Anterior cingulate cortex (tissue), 58 donors: ENCODE measurements at regions not wholly inside any gene's neighbourhood (a gene's known extent, or its start where the extent isn't known, plus 50 kb on each side); places are given as distances from the start of the nearest gene placed in this dataset.
"Not testable (repeated sequence)": the region's sequence is repeated elsewhere in the genome, so short reads cannot be mapped to it uniquely, and the experiment has no call there.

Source experiments
- DNase-seq, 58 donors: peaks; one replicate each; lab custom pipeline; 2025; lab: John Stamatoyannopoulos, UW

DNA sequence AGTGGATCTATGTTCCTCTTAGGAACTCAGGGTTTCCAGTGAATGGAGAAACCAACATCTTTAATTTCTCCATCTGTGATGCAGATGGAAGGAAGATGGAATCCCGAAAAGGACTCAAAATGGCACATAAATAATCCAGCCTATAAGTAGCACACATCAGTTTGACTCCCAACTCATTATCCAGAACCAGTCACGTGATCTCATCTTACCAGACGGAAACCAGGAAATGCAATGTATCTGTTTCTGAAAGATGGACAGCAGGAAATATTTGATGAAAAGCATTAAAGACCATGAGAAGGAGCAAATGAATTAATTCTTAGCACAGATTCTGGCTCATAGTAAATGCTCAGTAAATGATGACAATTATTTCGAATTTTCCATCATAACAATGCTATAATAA is 443.1 kb upstream of the FMR1 start:
- DNase-seq = no peak

DNA sequence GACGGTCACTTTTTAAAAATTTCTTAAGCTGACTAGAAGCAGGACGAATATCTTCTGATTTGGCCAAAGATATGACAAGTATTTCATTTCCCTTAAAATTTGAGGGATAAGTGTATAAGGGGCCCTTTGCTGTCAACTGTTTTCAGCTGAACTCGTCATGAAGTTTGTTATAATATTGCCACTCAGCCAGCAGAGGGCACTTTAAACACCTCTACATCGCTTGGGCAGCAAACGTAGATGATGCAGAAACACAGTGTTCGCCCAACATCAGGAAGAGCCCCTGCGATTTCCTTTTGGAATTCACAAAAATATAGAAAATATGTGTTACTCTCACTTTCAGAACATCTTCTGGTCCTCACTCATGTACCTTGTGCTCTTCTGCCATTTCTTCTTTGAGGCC is 435.7 kb upstream of the FMR1 start:
- no peak for DNase-seq

DNA sequence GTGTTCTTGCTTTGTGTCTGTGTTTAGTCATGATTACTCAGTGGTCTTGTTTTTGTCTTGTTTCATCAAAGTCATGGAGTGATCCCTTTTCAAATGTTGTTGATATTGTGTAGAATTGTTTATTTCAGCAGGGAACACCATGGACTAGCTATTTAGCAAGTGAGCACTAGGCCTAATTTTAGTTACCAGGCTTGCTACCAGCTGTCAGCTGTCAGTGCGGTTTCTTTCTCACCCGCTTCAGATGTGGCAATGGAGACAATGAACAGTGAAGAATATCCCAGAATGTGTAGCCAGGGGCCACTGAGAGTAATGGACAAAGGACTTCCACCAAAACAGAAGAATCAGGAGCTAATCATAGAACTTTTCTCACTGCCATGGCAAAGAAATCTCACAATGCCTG is 432.8 kb upstream of the FMR1 start:
- peak in 1 of 58 donors; percentile 0 for DNase-seq

DNA sequence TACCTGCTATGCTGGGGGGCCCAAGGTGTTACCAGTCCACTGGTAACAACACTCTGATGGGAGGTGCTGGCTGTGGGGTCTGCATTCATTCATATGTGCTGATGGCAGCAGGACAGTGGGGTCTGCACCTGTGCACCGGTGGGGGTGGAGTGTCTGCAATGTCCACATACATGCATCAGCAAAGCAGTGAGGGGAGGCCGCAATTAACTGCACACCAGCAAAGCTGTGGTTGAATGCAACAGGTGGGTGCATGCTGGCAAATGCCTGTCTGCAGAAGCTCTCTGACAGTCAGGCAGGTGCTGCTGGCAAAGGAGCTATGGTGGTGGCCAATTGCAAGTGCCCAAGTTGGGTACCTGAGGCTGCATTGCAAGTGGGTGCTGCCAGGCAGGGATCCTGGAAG is 426.5 kb upstream of the FMR1 start:
- no peak for DNase-seq

DNA sequence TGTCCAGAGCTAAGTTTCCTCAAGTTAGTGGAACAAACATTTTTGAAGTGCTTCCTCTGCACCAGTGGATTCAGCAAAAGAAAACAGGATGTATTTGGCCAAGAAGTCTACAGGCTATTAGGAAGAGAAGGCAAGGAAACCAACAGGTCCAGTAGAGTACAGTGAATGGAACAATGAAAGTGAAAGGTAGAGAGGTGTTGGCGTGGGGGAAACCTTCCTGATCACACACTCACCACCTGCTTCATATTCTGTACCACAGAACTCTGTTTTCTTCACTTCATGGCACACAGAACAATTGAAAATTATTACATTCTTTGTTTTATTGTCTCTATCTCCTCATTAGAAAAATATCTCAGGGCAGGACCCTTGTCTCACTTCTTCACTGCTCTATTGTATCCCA is 417.4 kb upstream of the FMR1 start:
- DNase-seq = no peak

DNA sequence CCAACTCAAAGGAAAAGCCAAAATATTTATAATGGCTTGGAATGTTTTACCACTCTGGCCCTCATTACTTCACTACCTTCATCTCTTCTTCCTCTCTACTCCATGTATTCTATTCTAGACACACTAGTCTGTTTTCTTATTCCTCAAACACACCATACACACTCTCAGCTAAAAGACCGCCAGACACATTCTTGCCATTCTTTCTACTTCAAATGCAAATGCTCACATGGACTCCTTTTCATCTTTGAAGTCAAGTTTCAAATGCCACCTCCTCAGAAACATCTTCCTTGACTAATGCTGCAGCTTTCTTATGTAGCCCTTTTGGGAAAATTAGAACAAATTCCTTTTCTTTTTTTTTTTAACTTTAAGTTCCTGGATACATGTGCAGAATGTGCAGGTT is 412.9 kb upstream of the FMR1 start:
- DNase-seq = no peak

DNA sequence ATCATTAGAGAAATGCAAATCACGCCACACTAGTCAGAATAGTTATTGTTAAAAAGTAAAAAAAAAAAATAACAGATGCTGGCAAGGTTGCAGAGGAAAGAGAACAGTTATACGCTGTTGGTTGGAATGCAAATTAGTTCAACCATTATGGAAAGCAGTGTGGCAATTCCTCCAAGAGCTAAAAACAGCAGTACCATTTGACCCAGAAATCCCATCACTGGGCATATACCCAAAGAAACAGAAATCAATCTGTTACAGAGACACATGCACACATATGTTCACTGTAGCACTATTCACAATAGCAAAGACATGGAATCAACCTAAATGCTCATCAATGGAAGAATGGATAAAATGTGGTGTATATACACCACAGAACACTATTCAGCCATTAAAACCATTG is 388.7 kb upstream of the FMR1 start:
- DNase-seq = no peak

DNA sequence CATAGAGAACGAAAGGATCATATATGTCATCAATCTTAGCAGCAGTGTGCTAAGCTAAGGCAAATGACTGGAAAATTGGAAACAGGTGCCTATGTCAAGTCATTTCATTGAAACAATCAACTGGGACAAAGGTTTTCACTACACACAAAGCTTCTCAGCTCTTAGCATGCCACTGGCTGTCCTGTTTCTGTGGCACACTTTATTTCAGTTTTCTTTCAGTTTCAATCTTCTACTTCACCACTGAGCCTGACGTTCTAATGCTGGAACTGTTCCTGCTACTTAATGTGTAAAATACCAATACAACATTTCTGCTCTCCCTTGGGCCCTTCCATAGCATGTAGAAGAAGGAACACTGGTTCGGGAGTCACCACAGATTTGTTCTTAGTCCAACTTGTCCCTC is 378.3 kb upstream of the FMR1 start:
- no peak for DNase-seq

DNA sequence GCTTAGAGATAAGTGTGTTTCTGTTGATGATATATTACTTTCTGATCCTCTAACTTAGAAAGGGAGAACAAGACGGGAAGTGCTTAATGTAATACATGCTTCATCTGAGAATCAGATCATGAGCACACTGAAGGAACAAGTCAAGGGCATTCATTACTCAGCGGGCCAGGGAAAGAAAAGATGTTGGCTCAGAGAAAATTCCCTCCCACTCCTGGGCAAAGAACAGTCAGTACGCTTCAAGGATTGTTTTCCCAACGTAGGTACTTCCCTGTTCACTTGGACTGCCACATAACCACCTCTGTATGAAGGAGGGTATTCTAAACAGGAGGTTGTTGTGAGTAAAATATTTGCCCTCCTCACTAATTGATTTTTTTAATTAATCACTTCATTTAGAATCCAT is 374.5 kb upstream of the FMR1 start:
- no peak for DNase-seq

DNA sequence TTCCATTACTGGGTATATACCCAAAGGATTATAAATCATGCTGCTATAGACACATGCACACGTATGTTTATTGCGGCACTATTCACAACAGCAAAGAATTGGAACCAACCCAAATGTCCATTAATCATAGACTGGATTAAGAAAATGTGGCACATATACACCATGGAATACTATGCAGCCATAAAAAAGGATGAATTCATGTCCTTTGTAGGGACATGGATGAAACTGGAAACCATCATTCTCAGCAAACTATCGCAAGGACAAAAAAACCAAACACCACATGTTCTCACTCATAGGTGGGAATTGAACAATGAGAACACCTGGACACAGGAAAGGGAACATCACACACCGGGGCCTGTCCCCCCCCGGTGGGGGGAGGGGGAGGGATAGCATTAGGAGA is 363.7 kb upstream of the FMR1 start:
- not testable (repeated sequence) for DNase-seq

DNA sequence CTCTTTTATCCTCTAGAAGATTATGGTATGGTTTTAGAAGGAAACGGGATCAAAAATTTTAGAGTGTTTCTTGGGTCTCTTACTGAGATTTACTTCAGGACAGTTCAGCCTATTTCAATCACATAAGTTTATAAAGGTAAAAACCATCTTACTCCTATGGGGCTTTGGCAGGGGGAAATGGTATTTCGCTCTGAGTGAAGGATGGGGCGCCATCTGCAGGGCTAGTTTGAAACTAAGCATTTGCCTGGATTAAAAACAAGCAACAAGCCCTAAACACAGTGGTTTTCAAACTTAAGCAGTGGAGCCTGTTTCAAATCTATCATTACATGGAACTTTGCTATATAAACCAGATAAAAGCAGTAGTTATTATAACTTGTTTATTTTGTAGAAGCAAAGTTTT is 361.5 kb upstream of the FMR1 start:
- DNase-seq = peak in 6 of 58 donors; percentile 0 to 5 (median 2)

DNA sequence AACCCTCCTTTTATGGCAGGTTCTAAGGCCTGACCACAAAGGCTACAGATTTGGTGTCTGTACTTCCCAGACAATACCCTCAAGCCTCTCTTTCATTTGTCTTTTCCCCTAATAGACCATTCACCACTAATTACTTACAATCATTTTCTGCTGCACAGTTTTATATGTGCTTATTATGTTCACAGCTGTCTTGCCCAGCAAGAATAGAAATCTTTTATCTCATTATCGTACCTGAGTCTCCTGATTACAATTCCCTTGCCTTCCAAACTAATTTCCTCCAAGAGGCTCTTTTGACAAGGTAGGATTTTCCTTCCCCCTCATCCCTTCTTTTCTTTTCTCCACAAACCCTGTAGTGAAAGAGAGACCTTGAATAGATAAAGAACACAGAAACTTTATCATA is 352.5 kb upstream of the FMR1 start:
- DNase-seq = no peak

DNA sequence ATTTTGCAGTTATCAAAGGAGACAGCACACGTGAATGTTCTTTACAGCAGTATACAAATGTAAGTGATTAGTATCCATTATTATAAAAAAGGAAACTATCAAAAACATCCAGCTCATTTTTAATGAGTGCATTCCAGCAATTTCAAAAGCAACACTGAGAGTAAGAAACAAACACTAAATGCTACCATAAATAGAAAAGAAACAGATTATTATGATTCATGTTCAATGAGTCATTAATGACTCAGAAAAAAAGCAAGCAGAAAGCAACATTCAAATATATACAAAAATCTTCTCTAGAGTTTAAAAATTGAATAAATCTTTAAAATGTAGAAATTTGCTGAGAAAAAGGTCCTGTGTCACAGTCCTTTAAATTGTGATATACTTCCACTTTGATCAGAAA is 346.5 kb upstream of the FMR1 start:
- DNase-seq = no peak

DNA sequence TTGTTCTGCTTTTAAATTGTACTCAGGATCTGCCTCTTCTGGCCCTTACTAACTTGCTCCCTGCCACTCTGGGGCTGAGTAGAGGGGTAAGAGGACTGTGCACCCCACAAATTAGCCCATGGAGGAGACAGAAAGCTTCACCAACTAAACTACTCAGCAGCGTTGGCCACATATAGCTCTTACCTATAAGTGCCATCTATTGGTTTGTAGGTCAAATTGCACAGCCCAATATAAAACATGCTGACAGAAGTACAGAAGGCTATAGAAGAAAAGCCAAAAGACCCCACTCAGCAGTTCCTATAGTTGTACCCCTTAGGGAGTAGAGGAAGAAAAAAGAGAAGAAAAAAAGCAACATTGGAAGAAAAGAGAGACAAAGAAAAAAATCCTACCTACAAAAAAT is 341.2 kb upstream of the FMR1 start:
- no peak for DNase-seq

DNA sequence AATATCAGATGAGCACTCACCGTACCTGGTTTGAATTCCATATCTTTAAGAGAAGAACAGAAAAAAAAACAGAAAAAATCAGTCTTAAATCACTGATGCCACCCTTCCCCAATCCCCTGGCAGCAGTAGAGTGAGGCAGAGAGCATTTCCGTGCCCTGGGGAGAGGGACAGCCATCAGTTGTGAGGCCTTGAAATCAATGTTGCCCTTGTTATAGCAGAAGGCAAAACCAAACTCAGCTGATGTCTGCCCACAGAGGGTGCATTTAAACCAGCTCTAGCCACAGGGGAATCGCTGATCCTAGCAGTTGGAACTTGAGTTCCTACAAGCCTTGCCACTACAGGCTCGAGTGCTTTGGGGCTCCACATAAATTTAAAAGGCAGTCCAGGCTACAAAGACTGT is 338.5 kb upstream of the FMR1 start:
- no peak for DNase-seq

DNA sequence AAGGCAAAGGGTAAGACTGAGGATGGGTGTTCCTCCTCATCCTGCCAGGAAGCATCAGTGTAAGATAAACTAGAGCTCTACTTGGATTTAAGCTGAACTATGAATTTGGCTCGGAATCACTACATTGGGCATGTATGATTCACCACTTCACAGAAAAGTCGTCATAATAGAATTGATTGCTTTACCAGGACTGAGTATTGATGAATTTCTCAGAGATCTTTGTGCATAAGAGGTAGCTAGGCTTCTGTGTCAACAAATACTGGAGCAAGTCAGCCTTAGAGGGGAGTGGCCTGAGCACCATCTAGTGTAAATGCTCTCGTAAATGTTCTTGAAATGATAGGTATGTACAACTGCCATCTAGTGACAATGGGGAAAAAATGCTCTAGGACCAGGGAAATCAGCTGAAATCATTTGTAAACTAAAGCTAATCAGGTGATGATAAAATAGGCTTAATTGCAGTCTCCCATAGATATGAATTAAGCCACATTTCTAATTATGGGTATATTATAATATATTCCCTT is 309.5 kb upstream of the FMR1 start:
- peak in 1 of 58 donors; percentile 0 for DNase-seq

DNA sequence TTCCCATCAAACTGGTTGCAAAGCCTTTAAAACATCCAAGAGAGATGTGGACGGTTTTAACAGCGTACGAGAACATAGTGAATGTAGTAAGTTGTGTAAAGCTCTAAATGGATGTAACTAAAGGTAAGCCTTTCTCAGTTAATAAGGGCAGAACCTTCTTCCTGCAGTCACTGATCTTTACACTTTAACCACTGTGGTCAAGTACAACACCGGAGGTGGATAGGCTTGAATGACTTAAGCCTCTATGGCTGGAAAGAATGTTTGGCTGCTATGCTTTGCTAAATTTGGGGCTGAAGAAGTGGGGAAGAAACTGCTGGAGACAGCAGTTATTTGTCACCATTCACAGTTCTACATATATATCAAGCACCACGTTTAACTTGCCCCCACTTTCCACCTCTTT is 285.1 kb upstream of the FMR1 start:
- no peak for DNase-seq

DNA sequence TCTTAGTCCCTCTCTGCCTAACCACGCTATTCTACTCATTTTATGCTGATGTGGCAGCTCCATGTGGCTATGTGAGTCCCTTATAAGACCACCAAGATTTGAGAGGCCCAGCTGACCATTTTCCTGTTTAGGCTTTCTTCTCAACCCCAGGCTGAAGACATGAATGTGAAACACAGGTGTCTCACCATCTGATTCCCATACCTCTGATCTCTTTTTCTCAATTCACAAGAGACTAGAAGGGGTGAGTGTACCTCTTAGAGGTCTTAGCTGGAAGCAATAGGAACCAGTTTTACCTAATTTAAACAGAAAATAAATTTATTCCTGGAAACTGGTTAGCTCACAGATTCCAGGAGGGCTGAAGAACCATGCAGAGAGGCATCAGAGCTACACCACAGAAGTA is 276.5 kb upstream of the FMR1 start:
- DNase-seq = no peak

DNA sequence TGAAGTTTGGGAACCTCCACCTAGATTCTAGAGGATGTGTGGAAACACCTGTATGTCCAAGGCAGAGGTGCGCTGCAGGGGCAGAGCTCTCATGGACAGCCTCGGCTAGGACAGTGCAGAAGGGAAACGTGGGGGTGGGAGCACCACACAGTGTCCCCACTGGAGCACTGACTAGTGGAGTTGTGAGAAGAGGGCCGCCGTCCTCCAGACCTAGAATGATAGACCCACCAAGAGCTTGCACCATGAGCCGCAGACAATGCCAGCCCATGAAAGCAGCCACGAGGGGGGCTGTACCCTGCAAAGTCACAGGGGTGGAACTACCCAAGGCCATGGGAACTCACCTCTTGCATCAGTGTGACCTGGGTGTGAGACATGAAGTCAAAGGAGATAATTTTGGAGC is 274.5 kb upstream of the FMR1 start:
- no peak for DNase-seq

DNA sequence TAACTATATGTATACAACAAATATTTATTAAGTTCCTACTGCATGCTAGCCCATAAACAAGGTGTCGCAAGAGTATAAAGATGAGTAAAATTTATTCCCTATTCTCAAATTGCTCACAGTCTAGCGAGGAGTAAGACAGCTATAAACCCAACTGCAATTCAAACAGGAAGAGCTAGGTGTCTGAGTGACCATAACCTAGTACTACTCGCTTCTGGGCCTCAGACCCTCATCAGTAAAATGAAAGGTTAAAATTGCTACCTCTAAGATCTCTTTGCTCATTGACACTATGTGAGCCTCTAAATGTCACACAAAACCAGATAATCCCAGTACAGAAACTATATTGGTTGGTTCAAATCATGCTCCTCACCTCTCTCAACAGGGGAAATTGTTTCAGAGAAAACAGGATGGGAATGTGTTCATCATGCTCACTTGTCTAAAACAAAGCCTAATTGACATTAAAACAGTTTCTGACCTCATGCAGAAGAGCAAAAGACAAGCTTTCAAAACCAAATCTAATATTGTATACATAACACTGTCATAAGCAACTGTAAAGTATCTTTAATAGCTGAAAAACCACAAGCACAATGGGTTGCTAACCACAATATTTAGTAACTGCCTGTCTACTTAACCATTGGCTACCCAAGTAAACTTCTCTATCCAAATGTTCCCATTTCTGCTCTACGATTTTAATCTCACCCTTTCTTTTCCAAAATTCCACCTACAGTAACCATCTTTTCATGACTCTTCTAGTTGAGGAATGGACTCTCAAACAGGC is 264.6 kb upstream of the FMR1 start:
- no peak for DNase-seq

DNA sequence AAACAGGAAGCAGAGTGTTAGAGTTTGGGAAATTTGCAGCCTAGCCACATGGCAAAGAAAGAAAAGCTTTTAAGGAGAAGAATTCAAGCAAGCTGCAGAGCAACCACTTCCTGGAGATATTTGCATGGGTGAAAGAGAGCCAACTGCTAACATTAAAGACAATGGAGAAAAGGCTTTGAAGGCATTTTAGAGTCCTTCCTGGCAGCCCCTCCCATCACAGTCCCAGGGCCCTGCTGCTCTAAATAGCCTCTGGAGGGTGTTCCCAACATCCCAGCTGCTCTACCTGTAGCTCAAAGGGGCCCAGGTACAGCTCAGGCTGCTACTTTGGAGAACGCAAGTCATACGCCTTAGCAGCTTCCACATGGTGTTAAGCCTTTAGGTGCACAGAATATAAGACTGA is 235.9 kb upstream of the FMR1 start:
- DNase-seq = no peak

DNA sequence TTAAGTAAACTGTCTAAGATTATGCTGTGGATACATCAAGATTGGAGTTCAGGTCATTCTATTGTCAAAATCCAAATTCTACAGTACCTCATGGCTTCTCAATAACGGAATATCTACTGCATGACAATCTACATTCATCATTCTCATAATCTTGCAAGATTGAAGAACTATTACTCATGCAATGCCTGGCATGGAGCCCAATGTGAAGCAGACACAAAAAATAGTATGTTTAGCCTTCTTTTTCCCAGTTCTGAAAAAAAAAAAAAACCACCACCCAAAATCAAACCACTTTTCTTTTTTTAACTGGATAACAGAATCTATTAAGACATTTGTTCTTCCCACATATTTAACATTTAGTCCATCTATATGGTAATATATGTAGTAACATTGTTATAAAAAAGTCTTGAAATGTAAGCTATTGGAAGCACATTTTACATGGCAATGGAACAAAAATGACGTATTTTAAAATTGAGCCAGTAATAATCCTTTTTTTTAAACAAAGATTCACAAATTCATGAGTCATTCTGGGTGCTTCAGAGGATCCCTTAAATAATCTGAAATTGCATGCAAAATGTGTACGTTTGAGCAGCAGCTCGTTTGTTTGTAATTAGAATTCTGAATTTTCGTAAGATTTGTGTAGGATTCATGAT is 232.2 kb upstream of the FMR1 start:
- peak in 1 of 58 donors; percentile 5 for DNase-seq
